LHCN-M2 (cell line): ENCODE measurements at regions not wholly inside any gene's neighbourhood (a gene's known extent, or its start where the extent isn't known, plus 50 kb on each side); places are given as distances from the start of the nearest gene placed in this dataset.
"Not testable (repeated sequence)": the region's sequence is repeated elsewhere in the genome, so short reads cannot be mapped to it uniquely, and the experiment has no call there.

Source experiments
- DNase-seq: peaks from one replicate; pipeline ENCODE4 v3.0.0-alpha.2; 2012; ENCODE audit warnings: low read depth

DNA sequence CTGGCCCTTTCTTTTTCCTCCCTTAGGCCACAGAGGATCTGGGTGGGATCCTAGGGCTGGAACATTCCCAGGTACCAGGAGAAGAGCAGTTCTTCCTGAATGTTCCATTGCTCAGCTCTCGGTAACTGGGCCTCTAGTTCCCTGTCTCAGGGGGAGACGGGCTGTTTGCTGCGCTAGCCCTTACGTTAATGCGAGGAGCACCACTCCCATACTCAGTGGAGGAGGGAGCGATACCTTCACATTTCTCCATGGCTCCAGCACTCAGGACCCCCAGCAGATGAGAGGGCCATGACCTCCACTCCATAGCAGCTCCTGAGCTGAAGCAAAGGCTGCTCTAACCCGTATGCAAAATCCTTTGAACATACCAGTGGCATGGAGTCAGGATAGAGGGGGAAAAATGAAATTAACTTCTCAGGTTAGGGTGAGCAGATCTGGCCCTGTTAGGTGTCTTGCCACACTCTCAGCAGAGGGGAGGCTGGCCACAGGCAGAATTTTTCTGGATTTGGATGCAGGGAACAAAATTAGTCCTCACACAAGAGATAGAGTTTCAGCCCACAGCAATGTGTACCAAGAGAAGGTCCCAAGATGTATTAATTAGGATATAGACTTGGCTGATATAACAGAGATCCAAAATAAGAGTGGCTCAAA, 206.7 kb downstream of the ZFP36L2 start:
- no peak for DNase-seq

DNA sequence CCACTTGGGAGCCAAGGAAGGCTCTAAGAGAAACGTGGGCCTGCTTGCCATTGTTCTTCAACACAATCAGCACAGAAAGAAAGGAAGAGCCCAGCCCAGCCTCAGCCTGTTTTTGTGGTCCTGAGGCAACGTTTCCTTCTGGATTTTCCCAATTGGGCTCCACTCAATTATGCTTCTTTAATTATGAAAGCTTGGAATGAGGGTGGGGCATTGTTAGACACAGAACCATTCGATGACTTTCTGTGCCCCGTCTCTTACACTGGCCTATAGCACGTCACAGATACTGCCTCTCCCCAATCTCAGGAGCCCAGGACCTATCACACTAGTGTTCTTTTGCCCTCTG, 207.4 kb downstream of the ZFP36L2 start:
- DNase-seq: no peak

DNA sequence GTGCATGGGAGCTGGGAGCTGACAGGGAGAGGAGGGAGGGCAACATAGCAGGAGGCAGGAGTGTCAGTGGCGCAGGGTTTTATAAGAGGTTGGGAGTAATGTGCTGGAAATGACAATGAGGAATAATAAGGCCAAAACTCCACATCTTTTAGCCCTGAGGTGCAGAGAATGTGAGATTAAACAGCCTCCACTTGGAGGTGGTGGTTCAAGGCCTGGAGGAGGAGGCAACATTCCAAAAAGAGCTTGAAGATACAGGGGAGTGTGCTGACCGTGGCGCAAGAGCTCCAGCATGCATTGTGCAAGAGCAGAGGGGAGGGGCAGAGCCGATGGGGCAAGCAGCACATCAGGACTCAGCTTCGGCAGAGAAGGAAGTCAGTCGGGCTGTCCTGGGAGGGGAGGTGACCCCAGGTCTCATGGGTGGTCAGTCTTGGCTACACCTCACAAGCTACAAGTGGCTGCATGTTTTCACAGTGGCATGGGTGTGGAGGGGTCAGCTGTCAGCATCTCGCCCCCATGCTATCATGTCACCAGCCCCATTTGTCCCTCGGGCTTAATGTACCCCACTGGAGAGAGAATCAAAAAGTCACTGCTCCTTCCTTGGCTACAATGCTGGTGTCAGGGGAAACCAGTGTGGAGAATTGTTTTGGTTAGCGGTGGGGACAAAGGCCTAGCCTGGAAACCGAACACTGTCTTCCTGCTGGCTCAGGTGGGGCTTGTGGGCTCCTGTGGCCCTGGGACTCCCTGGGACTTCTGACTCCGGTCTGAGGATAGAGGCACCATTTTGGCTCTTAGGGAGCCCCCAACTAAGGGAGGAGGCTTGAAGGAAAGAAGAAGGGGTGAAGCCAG, 208.0 kb downstream of the ZFP36L2 start:
- DNase-seq: peak; percentile 47

DNA sequence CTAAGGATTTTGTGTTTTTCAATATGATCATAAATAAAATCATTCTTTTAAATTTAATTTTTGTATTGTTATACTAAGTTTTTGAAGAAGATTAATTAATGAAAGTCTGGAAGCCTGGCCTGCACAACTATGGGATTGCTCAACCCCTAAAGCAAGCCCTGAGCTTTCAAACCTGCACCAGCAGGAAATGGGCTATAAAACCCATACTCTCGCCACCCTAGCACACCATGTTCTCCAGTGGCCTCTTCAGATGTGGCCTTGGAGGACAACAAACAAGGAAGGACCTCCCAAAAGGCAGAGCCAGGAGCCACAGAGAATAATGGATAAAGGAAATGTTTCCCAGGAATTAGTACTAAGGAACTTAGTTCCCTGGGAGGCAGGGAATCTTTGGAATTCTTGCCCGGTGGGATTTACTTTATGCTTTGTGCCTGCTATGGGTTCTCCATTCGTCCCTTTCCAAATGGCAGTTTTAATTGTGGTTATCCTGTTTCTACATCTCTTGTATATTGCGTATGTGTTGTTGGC, 212.5 kb downstream of the ZFP36L2 start:
- no peak for DNase-seq

DNA sequence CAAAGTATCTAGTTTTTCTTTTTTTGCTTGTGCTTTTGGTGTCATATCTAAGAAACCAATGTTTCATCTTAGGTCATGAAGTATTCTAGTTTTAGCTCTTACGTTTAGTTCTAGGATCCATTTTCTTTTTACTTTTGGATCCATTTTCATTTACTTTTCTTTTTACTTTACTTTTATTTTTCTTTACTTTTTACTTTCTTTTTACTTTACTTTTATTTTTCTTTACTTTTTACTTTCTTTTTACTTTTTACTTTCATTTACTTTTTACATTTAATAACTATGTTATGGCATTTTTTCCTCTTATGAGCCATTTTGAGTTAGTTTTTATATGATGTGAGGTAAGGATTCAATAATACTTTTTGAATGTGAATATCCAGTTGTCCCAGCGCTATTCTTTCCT, 213.4 kb downstream of the ZFP36L2 start:
- DNase-seq: no peak

DNA sequence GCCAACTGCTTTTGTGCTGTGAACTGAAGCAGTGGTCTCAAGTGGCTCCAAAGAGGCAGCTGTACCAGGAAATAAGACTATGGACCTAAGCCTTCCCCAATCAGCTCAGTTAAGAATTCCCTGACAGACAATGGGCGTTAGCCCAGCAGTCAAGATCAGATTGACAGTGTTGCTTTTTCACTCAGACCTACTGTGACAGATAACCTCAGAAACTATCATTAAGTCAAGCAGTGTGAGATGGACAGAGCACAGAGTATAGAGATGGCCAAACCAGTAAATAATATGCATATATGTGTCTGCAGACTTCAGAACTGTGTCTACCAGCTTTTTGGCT, 215.3 kb downstream of the ZFP36L2 start:
- DNase-seq: no peak

DNA sequence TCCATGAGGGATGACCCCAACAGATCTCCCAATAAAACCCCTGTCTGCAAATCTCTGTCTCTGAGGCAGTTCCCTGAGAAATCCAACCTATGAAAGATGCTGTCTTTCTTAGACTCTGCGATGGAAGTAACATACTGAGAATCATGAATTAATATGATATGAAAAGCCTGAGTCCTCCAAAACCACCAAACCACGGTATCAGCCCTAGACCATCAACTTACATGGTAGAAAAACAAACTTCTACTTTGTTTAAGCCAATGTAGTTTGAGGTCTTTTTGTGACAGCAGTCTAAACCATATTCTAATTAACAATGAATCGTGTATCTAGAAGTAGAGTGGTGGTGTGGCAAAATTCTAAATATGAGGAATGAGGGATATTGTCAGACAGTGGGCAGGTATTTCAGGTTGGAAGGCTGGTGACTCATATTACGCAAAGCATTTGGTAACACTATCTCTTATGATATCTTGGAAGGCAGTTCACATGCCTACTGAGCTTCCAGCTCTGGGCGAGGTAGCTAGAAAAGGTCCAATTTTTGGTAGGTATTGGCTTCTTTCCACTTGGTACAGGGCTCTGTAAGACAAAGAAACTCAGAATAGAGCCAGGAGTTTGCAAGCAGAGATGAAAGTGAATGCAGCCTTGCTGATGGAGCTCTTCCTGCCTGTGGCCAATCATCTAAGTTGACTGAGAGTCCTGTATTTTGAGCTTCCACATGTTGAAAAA, 215.8 kb downstream of the ZFP36L2 start:
- DNase-seq: no peak

DNA sequence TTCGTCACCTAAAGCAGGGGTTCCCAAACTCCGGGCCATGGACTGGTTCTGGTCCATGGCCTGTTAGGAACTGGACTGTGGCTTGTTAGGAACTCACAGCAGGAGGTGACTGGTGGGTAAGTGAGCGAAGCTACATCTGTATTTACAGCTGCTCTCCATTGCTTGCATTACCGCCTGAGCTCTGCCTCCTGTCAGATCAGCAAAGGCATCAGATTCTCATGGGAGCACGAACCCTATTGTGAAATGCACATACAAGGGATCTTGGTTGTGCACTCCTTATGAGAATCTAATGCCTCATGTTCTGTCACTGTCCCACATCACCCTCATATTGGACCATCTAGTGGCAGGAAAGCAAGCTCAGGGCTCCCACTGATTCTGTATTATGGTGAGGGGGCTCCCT, 217.0 kb downstream of the ZFP36L2 start:
- peak; percentile 9 for DNase-seq

DNA sequence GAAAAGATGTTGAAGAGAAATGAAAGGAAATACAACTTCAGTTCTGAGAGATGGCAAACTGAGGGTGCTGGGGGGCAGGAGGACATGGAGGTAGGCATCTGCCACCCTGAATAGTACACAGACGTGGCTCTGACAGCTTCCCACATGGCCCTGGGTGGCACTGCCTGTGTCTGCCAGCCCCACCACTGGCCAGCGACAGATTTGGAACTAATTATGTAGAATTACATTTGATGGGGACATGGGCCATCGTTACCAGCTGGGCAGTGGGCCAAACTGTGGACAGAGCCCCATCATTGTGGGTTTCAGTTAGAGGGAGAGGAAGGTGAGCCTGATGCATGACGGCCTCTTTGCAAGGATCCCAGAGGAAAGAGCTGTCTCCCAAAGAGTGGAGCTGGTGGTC, 216.0 kb upstream of the HAAO start:
- no peak for DNase-seq

DNA sequence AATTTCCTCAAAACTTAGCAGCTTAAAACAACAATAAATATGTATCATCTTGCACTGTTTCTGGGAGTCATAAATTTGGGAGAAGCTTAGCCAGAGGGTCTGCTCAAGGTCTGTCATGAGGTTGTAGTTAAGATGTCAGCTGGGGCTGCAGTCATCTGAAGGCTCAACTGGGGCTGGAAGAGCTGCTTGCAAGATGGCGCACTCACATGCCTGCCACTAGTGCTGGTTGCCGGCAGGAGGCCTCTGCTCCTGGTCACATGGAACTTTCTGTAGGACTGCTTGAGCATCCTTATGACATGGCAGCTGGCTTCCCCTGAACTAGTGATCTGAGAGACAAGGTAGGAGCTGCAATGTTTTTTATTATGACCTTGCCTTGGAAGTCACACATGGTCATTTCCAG, 215.5 kb upstream of the HAAO start:
- no peak for DNase-seq

DNA sequence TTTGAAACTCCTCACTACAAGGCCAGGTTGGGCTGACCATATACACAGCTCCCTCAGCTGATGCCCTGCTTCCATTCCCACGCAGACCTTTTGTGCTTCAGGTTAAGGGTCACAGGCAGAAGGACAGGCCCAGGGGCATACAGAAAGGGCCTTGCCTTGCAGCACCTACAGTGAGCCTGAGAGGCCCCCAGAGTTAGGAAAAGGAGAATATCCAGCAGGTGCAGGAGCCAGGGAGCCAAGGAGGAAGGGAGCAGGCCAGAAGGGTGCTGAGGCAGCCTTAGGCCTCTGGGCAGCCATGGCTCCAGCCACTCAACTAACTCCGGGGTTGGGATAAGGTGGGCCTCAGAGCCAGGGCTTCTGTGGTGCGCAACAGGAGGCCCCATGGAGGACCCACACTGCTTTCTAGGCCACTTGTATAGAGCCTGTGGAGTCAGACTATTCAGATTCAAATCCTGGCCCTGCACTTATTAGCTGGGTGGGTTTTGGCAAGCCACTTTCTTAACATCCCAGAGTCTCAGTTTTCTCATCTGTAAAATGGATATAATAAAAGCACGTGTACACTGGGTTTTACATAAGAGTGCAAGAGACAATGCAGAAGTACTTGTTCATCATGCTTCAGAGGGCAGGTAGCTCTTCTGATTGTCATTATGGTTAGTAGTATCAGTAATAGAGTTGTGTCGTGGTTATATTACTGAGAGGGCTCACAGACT, 214.6 kb upstream of the HAAO start:
- no peak for DNase-seq

DNA sequence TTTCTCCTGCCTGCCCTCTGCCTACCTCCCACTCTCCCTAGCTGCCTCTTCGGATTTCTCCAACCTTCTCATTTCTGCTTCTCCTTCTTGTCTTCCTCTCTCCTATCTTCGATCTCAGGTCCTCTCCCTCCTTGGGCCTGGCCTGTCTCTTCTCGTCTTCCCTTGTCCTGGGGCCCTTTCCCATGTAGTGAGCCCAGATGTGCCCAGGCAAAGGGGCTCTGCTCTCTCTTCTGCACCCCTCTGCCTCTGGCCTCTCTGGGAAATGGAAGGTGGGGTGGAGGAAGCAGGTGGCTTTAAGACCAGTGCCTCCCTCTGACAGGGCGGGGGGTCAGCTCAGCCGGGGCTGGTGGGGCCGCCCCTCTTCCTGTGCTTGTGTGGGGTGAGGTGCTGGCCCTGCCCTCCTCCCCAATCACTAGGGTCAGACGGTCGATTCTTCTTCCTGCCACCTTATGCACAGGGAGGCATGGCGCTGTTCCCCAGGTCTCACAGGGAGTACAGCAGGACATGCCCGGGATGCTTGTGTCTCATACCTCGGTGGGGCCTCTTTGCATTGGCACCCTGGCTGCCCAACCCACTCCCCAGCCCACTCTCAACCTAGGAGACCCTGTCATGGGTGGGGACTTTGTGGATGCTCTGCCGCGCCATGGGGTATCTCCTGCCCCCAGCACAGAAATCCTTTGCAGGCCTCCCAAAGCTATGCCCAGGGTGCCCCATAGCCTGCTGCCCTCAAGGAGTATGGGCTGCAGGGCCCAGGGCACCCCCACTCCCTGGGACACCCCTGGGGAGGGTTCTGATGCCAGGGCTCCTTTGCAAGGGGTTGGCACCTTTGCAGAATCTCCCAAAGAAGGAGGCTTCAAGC, 213.8 kb upstream of the HAAO start:
- no peak for DNase-seq

DNA sequence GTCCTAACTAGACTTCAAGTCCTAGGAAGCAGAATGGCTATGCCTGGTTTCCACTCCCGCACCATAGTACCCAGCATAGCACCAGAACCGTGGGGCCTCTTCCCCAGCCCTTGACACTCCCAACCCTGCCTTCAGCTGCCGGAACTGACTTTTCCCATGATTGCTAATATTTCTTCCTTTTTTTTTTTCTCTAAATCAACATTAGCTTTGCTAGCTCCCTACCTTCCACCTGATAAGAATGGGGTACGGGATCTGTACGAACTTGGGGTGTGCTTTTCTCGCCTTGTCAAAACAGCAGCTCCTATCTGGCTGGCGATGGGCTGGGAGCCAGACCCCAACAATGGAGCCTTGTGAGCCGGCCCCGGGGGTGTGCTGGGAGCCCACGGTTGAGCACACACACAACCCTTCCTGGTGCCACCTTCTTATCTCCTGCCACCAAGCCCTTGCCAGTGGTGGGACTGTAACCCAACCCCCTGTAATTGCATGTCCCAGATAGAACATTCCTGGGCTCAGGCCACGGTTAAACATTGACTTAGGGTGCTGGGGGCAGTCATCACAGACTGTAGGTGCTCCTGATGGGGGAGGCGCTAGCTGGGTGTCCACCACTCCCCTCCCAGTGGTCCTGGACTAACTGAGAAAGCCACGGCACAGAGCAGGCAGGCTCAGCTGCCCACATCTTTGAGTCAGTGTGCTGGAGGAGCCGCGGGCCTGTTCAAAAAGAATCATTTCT, 213.0 kb upstream of the HAAO start:
- DNase-seq: no peak

DNA sequence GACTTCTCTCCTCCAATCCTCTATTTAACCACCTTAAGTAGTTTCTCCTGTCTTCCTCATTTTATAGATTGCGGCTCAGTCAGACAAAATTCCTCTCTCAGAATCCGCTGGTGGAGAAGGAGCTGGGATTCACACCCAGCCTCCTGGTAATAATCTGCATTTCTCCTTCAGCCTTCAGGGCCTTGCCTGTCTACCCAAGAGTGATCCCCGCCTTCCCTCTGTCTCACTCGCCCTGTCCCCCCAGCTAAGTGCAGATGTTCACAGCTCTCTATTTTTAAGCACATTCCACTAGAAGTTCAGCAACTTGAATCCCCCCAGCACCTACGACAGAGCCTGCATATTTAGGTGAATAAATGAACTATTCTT, 212.5 kb upstream of the HAAO start:
- DNase-seq: no peak

DNA sequence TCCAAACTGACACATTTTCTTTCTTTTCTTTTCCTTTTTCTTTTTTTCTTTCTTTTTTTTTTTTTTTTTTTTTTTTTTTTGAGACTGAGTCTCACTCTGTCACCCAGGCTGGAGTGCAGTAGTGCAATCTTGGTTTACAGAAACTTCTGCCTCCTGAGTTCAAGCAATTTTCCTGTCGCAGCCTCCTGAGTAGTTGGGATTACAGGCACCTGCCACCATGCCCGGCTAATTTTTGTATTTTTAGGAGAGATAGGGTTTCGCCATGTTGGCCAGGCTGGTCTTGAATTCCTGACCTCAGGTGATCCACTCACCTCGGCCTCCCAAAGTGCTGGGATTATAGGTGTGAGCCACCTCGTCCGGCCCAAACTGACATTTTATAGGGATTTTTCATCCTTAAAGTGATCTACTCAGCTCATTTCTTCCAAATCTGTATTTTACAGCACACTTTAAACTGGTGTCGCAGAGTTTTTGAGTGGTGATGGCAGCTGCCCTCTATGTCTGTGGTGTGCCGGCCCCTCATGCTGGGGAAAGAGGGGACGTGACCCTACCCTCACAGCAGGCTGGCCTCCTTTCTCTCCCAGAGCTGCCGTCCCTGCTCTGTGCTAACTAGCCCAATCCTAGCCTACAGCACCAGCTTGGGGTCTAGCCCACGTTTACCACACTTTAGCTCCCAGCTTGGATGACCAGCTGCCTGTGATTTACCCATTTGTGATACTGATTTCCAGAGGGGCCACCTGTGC, 211.9 kb upstream of the HAAO start:
- DNase-seq: not testable (repeated sequence)

DNA sequence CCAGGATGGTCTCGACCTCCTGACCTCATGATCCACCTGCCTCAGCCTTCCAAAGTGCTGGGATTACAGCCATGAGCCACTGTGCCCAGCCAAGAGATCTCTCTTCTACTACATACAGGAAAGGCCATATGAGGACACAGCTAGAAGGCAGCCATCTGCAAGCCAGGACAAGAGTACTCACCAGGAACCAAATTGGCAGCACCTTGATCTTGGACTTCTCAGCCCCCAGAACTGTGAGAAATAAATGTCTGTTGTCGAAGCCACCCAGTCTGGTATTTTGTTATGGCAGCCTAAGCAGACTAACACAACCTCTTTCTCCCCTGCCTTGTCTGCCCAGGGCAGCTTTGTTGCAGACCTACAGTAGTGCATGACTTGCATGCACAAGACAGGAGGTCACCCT, 211.3 kb upstream of the HAAO start:
- no peak for DNase-seq

DNA sequence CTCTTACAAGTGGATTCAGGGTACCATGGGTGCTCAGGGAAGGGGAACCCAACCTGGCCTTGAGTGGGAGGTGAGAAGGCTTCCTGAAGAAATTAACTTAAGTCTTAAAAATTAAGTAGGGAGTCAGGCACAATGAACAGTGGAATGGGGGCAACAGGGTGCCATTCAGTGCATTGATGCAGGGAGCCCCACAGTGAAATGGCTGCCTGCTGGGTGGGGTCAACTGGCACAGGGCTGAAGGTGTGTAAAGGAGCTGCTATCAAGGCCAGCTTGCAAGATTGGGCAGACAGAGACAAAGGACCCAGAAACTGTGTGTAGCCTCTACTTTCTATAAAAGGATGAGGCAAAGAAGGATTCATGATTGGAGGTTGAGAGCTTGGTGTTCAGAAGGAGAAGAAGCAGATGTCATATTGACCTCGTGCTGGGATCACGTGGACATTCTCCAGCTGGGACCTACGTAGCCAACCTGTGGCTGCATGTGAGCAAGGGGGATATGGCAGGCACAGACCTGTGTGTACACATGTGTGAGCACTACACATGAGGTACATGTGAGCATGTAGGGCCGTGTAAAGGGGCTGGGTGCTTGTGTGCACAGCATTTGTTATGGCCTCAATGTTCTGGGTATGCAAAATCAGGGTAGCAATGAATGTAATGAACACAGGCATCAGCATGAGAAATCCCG, 209.5 kb upstream of the HAAO start:
- no peak for DNase-seq

DNA sequence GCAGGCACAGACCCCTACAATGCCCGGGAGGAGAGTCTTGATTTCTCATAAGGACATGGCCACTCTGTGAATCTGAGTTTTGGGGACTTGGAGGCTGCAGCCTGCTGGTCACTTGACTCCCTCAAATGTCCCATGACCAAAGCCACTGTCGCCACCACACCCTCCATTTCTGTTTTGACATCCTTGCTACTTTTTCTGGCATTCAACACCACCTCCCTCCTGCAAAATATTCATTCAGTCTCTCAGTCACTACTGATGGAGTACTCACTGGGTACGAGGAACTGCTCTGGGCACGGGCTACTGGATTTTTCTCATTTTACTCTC, 208.6 kb upstream of the HAAO start:
- no peak for DNase-seq
